ENCODE measurements at regions not wholly inside any gene's neighbourhood (a gene's known extent, or its start where the extent isn't known, plus 50 kb on each side); places are given as distances from the start of the nearest gene placed in this dataset.
"Not testable (repeated sequence)": the region's sequence is repeated elsewhere in the genome, so short reads cannot be mapped to it uniquely, and the experiment has no call there.

DNA sequence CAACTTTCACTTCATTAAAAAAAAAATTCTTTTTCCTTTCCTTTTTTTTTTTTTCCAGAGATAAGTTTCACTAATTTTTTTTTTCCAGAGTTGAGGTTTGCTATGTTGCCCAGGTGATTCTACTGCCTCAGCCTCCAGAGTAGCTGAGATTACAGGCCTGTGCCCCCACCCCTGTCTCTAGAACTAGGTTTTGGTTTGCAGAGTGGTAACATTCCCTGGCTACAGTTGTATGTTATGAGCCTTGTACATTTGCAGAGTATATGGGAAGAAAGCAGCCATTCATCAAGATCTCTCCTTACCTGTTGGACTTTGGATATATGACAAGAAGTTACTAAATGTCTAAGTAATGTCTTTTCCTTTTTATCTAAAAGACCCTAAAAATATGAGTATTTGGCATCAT, 298.4 kb downstream of the MYCN start:
- no peak for DNase-seq

DNA sequence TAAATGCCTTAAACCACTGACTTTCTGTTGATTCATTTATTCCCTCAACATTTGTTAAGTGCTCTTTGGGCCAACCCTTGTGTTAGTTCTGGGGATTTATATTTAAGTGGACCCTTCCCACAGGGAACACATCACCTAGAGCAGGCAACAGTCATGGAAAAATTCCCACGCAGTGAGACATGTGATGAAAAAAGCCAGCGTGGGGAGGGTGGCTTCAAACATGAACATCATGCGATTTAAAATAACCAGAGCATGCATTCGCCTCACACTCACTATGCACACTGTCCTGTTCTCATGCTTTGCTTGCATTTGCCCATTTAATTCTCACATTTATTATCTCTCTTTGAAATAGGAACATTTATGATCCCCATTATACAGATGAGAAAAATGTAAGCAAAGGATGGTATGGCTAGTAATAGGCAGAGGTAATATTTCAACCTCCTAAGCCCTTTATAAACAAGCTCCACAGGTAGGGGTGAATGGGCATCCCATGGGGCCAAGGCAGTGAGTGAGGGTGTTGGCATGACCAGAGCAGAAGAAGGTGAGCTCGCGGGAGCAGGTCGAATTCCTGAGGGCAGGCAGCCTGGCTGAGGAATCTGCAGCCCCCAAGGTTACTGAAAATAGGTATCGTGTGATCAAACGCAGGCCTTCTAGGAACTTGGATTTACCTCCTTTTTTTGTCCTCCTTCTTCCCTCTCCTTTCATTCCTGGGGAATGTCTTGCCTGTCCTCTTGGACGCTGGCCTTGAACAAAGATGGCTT, 297.8 kb downstream of the MYCN start:
- no peak for DNase-seq

DNA sequence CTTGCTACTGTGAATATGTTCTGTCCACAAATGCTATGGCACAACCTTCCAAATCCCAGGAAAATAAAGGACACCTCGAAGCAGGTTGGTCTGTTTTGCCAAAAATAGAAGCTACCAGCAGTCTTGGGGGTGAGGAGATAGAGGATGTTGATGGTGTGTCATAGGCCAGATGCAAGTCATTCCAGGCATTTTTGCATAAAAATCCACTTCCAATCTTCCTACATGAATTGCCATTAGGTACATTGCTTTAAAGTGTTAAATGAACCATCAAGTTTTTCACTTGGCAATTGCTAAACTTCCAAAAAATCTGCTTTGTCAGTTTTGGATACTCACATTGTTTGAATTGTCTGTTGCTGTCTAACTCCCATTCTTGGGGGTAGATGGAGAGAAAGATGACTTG, 295.4 kb downstream of the MYCN start:
- no peak for DNase-seq

DNA sequence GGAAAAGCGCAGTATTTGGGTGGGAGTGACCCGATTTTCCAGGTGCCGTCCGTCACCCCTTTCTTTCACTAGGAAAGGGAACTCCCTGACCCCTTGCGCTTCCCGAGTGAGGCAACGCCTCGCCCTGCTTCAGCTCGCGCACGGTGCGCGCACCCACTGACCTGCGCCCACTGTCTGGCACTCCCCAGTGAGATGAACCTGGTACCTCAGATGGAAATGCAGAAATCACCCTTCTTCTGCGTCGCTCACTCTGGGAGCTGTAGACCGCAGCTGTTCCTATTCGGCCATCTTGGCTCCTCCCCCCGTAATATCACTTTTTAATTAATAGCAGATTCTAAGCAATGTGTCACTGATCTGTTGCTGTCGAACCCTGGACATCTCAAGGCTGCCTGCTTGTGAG, 294.9 kb downstream of the MYCN start:
- DNase-seq = not testable (repeated sequence)

DNA sequence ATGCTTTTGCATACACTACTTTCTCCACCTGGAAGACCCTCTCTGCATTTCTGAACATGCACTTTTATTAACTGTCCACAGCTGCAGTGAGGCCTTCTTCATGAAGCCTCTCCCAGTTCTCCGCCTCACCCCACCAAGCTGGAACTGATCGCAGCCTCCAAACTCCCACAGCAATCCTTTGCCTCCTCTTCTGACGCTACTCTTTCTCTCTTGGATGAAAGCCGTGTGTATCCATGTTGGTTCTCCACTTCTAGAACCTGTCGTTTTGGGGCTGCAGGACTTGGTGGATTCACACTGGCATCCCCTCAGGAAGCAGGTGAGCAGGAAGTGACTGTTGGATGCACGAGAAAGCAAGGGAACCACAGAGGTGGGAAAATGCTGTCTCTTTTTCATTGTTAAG, 288.6 kb downstream of the MYCN start:
- no peak for DNase-seq

DNA sequence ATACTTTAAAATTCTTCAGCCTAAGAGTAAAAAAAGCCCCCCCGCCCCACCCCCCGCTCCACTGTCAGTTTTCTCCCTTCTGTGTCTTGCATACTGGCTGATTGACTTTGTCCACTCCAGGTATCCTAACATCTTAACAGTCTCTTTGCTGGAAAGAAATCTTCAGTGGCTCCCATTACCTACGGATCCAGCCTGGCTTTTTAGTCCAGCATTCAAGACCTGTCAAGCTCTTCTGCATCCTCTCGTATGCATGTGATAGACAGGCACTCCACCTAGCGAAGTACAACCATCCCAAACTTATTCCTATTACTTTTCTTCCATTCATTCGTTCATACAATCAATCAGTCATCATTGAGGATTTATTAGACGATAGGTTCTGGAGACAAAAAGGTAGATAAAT, 288.1 kb downstream of the MYCN start:
- no peak for DNase-seq

DNA sequence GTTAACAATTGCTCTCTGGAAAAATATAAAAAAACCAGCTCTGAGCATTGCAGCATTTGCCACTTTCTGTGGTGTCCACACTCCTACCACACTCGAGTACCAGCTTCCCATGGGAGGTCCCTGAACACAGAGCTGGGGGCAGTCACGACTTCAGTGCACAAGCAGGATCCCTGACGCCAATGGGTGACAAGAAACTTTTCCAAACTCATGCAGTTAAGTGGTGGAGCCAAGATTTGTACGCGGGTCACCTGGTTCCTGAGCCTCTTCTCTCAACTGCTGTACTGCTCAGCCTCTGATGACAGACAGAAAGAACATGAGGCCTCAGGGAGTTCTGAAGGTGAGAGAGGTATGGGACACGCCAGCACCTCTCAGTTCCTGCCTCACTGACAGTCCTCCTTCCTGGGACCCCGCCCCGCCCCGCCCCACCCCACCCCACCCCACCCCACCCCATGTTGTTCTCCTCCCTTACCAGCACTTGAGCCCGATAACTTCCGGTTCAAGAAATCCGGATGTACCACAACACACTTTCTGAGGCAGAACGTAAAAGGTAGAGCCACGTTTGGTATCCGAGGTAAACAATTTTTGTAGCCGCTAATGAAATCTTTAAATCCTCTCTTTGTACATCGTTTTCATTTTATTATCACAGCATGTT, 287.6 kb downstream of the MYCN start:
- DNase-seq = no peak

DNA sequence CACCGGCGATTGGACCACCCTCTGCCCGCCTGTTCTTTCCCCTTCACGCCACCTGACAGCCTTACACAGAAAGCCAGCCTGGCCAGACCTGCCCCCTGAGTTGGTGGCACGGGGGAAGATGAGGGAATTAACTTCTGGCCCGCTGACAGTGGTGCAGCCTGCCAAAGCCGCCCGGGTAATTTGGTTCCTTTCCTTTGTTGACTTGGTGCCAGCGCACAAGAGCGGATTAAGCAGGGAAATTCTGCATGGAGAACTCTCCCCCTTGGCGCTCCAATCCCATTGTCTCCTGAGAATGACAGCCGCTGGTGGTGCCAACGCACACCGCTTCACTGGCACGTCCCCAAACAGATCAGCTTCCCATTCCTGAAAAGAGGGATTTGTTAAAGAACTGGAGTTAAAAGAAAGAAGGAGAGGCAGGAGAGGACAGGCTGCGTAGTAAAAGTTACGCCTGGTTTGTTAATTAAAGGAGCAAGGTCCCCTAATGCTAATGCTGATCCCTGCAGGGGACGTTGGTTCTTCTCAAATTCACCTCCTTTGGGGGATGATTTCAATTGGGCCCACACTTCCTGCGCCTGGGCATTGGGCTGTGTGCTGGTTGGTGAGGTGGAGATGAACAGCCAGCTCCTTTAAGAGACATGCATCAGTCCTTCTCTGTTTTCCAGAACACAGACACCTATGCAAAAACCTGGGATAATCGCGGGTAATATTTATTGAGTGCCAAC, 286.8 kb downstream of the MYCN start:
- DNase-seq = peak; percentile 27

DNA sequence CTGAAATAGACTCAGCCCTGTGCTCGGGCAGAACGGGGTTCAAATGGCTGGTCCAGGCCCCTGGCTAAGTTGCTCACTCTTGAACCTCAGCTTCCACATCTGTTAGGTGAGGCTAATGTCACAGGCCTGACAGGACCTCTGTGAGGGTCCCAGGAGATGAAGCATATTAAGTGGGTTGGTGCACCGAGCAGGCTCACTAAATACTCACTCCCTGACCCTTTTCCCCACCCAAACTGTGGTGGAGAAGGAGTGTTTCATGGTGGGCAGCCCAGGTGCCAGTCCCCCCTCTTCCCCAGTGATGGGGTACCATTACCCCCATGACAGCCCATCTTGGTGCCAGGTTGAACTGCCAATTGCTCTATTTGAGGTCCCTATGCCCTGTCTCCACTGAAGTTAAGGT, 286.0 kb downstream of the MYCN start:
- DNase-seq = no peak

DNA sequence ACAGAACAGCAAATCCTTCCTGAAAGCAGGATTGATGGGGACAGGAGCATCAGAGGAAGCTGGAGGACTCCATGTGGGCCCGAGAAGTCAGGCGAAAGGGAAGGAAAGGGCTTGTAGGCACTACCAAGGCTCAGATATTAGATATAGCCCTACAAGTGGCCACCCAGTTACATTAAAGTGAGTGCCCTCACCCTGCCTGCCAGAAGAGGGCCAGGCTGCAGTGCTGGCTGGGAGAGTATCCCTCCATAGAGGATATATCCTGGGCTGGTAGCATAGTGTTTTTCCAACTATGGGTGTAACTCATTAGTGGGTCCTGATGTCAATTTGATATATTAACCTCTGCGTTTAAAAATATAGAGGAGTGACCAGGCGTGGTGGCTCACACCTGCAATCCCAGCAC, 285.2 kb downstream of the MYCN start:
- DNase-seq = no peak

DNA sequence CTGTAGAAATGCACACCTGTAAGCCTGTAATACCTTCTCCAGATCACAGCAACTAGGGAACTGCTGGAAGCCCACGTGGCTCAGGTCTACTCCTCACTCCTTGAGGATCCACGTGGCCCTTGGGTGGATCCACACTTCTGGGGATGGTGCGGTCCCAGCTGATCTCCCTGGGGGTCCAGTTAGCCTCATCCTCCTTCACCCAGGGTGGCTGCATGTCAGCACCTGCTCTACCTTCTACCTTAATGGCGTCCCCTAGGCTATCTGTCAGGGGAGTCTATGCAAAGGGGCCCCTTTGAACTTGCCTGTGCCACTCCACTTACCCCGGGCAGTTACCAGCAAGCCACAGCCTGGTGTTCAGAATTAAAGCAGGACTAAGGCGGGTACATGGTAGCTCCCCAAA, 284.7 kb downstream of the MYCN start:
- no peak for DNase-seq

DNA sequence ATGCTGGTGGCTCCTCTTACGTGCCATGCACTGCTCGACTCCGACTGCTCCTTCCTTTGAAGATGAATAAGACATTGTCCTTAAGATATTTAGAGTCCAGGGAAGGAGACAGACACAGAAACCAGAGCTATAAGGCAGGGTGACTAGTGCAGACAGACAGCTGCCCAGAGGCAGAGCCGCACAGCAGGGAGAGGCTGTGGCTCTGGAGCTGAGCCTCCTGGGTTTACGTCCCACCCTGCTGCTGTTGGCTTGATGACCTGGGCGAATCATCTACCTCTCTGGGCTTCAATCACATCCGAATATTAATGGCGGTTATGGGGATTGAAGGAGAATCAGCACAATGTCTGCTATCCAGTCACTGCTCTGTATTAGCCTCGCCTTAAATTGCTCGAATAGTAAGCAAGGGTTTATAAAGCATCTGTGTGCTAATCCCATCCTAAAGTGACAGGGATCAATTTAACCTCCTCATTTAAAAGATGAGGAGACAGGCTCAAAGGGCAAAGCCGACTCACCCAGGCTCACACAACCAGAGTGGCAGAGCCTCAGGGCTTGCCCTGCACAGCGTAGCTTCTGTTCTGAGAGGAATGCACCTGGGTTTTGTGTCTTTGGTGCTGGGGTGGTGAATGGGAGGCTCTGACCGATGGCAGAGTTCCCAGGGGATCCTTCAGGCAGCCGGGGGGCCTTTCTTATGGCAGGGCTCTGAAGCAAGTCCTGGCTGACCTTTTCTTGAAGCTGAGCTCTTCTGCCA, 284.1 kb downstream of the MYCN start:
- no peak for DNase-seq

DNA sequence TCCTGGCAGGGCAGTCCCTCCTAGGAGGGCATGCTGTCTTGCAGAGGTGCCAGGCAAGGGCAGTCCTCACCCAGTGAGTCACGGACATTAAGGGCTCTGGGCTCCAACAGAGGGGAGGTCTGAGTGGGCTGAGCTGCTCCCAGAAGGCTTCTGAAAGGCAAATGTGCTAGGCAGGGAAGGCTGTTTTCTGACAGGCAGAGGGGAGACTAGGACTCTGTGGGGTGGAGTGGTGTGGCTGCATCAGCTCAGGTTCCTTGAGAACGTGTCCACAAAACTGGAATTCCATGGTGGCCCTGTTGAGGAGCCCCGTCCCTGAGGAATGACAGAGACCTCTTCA, 283.5 kb downstream of the MYCN start:
- no peak for DNase-seq

DNA sequence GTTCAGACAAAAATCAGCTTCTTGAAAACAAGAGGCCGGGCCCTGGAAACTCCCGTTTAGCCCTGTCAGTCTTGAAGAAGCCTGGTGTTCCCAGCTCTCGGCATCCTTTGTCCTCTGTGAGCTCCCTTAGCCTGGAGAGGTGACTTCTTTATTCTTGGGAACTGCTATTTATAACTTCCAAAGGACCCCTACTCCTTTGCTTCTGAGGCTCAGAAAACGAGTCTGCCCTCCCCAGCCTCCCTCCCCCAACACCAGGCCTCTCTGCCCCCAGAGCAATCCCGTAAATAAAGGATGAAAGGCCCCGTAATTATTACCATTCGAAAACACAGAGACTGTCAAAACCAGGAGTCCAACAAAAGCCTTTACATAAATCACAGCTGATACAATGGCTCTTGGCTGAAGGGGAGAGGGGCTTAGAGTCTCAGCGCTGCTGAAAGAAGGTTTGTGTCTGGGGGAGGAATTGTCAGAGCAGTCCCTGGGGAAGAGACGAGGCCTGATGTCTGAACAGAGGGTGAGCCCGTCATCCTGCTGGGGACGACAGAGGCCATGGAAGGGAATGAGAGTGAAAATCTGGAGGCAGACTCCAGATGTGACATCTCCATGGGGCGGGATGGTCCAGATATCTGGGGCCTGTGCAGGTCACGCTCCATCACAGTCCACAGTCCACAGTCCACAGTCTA, 283.0 kb downstream of the MYCN start:
- DNase-seq = peak; percentile 59

DNA sequence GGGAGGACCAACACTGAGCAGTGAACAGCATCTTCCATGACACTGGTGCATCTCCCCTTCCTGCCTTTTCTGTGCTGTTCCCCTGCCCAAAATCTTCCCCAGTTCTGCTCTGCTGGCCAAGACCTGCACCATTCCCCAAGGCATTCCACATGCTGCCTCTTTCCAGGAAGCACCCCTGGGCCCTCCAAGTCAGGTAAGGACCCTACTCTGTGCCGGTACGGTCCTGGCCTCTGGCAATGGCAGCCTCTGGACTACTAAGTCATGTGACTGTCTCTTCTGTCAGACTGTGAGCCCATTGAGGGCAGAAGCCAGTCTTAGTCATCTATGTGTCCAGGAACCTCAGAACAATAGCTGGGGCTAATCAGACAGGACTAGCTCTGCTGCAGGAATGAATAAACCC, 282.0 kb downstream of the MYCN start:
- no peak for DNase-seq

DNA sequence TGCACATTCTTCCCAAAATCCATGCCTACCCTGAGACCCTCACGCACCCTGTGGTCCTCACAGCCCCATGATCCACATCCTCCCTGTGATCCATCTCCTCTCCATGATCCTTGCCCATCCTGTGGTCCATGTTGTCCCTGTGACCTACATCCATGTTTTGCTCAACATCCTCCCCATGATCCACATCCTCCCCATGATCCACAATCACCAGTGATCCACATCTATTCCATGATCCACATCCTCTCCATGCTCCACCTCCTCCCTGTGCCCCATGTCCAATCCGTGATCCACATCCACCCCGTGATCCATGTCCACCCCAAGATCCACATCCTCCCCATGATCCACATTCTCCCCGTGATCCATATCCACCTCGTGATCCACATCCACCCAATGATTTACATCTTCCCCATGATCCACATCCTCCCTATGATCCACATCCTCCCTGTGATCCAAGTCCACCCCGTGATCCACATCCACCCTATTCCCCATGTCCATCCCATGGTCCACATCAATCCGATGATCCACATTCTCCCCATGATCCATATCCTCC, 281.2 kb downstream of the MYCN start:
- DNase-seq = no peak

DNA sequence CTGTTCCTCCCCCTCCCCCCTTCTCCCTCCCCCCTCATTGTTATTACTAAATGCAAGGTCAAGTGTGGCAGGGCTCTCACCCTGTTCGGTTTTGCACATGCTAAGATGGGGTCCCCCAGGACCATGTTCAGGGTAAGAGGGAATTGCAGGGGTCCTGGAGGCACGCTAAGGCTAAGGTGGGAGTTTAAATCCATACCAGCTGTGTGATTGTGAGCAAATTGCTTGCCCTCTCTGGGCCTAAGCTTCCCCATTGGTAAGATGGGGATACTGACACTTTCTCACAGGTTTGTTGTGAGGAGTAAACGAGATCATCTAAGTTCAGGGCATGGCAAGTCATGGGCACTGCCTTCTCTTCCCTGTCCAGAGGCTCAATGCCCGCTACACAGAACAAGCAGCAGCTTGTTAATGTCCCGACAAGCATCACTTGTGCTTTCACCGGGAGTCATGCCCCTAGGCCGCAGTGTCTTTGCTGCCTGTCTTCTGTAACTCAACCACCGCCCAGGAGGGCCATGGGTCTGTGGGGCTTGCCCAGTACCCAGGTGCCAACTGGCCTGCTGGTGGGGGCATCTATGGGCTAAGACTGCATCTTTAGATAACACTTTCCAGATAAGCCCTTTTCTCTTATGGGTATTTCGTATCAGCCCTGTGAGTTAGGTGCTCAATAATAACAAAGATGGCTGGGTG, 279.1 kb downstream of the MYCN start:
- no peak for DNase-seq

DNA sequence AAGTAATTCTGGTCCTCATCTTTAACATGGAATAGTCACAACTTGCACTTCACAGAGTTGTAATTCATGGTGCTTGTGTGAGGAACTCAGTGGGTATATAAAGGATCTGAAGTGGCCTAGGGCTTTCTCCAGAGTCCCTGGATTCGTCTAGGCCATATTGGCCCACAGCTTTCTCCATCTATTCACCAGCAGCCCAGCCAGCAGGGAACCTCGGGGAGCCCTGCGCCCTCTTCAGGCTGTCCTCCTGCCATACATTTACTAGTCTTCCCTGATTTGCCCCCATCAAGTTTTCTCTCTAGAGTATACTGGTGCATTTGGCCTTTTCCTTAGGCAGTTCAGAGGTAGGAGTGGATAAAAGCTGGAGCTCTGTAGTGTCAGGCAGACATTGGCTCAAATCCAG, 278.3 kb downstream of the MYCN start:
- DNase-seq = no peak

DNA sequence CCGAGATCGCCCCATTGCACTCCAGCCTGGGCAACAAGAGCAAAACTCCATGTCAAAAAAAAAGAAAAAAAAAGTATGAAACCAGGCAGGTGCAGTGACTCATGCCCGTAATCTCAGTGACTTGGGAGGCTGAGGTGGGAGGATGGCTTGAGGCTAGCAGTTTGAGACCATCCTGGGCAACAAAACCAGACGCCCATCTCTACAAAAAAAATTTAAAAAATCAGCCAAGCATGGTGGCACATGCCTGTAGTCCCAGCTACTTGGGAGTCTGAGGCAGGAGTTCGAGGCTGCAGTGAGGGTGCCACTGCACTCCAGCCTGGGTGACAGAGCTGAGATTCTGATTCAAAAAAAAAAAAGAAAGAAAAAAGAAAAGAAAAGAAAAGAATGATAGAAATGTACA, 277.8 kb downstream of the MYCN start:
- DNase-seq = no peak

DNA sequence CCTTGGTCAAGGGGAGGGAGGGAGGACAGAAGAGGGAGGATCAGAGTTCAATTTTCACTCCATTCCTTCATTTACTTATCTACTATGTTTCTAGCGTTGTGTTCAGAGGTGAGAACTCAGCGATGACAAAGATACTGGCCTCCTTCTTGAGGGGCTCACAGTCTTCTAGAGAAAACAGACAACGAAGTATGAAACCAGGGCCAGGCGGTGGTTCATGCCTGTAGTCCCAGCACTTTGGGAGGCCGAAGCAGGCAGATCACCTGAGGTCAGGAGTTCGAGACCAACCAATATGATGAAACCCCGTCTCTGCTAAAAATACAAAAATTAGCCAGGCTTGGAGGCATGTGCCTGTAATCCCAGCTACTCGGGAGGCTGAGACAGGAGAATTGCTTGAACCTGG, 277.4 kb downstream of the MYCN start:
- not testable (repeated sequence) for DNase-seq

DNA sequence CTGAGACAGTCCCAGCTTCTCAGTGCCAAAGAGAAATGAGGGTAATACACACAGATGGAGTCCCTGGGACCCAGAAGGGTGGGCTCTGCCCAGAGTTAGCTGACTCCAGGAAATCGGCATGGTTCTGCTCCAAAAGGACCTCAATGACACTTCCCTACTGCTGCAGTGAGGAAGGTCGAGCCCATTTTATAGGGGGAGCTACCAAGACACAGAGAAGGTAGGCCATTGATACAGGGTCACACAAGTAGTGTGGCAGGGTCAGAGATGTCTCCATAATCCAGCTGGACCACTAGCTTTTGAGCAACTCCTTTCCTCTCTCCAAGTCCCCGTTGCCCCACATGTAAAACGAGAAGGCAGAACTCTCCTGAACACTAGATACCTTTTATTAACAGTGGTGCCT, 276.9 kb downstream of the MYCN start:
- no peak for DNase-seq

DNA sequence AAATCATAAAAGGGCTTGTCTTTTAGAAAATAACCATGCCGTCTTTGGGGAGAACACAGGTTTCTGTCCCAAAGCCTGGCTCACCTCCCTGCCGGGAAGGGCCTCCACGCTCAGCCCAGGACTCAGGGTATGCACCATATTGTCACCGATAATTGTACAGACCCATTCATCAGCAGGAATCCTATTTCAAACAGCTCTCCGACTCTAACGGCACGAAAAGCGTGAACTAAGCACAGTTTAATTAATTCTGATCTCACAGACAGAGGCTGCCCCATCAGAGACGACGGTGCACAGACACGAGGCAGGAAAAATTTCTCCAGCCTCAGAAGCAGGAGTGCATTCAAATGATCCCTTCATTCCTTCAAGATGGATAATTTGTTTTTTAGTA, 276.2 kb downstream of the MYCN start:
- no peak for DNase-seq

Measured in right kidney (tissue), 1 donor.